ENCODE measurements at regions not wholly inside any gene's neighbourhood (a gene's known extent, or its start where the extent isn't known, plus 50 kb on each side); places are given as distances from the start of the nearest gene placed in this dataset.
"Not testable (repeated sequence)": the region's sequence is repeated elsewhere in the genome, so short reads cannot be mapped to it uniquely, and the experiment has no call there.

DNA sequence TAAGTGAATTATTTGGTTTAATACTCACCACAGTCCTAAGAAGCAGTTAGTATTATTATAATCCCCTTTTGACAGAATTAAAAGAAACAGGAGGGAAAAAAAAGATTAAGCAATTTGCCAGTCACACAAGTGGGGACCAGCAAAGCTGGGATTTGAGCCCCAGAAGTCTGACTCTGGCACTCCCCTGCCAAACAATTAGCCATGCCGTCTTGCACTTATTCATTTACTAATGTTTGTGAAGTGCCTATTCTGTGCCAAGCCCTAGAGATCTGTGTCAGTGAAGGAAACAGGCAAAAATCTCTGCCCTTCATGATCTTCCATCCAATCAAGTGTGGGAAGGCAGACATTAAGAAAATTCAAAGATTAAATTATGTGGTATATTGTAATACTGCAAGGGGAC lies 126.0 kb upstream of the TOP1 start:
- Histone ChIP-seq H2BK120ac (ENCODE audit: low read depth, low read length) (no peak overlapping the region), H3K23ac (ENCODE audit: low read length in 2 of 2) (no peak overlapping the region), H3K36me3 (ENCODE audit: control insufficient read depth in 1 of 2, insufficient read depth in 2 of 2, low read depth in 1 of 2, low read length in 2 of 2) (no peaks in the 10 kb centered on the region), H3K79me1 (replicated peaks; ENCODE audit: low read length, poor library complexity, severe bottlenecking) (no peaks in the 10 kb centered on the region), H3K14ac (ENCODE audit: low read length in 2 of 2) (no peak overlapping the region), H2AFZ (ENCODE audit: low read depth, low read length) (no peak overlapping the region), H2BK12ac (ENCODE audit: low read length in 2 of 2) (no peak overlapping the region), H2BK5ac (ENCODE audit: low read depth, low read length, poor library complexity, severe bottlenecking) (no peak overlapping the region), H3K27me3 (ENCODE audit: control insufficient read depth in 1 of 2, insufficient read depth in 1 of 2, low read length in 2 of 2) (peaks cover 0 to 3% of the 10 kb centered on the region in 2 experiments), H4K8ac (ENCODE audit: low read length) (no peak overlapping the region), H3K18ac (ENCODE audit: low read depth in 1 of 2, low read length in 2 of 2) (no peak overlapping the region), H3K4ac (ENCODE audit: low read depth in 1 of 2, low read length in 2 of 2) (no peak overlapping the region), H3K9ac (ENCODE audit: low read length) (no peak overlapping the region), H2AK5ac (ENCODE audit: low read length, severe bottlenecking) (no peak overlapping the region), H3K27ac (ENCODE audit: low read length, poor library complexity, severe bottlenecking) (no peak overlapping the region), H4K91ac (ENCODE audit: low read length) (no peak overlapping the region), H3K4me3 (ENCODE audit: insufficient read depth in 1 of 2, low read depth in 1 of 2, low read length in 2 of 2) (no peak overlapping the region), H2BK15ac (ENCODE audit: low read depth, poor library complexity, severe bottlenecking) (no peak overlapping the region), H3K4me2 (ENCODE audit: low read length, poor library complexity, severe bottlenecking) (no peak overlapping the region), H3K9me3 (ENCODE audit: control insufficient read depth, low read length) (peaks cover 5% of the 10 kb centered on the region), H3K4me1 (ENCODE audit: control insufficient read depth, insufficient read depth, low read depth, low read length) (no peaks in the 10 kb centered on the region)
- DNase-seq: no peak
- WGBS: 100% methylated on average over 1 of the region's 1 CpG

DNA sequence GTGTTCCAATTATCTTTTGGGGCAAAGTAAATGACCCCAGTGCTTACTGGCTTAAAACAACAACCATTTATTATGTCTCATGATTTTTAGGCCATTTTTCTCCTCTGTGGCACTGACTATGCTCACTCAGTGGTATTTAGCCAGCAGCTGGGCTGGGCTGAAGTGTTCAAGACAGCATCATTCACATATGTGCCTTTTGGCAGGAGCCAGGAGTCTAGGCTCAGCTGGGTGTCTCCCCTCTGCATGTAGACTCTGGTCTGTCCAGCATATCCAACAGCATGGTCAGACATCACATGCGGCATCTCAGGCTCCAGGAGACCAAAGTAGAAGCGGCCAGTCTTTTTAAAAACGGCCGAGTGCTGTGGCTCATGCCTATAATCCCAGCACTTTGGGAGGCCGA lies 120.3 kb upstream of the TOP1 start:
- no peak overlapping the region for H2BK15ac ChIP-seq (ENCODE audit: low read depth, poor library complexity, severe bottlenecking)
- H2AK5ac ChIP-seq (ENCODE audit: low read length, severe bottlenecking): no peak overlapping the region
- H3K4me1 ChIP-seq (ENCODE audit: control insufficient read depth, insufficient read depth, low read depth, low read length): no peaks in the 10 kb centered on the region
- H3K4ac ChIP-seq (ENCODE audit: low read depth in 1 of 2, low read length in 2 of 2): no peak overlapping the region
- WGBS: 83% methylated on average over 5 of the region's 5 CpGs
- no peak overlapping the region for H3K4me3 ChIP-seq (ENCODE audit: insufficient read depth in 1 of 2, low read depth in 1 of 2, low read length in 2 of 2)
- H3K18ac ChIP-seq (ENCODE audit: low read depth in 1 of 2, low read length in 2 of 2): no peak overlapping the region
- H3K36me3 ChIP-seq (ENCODE audit: control insufficient read depth in 1 of 2, insufficient read depth in 2 of 2, low read depth in 1 of 2, low read length in 2 of 2): no peaks in the 10 kb centered on the region
- no peak overlapping the region for H3K23ac ChIP-seq (ENCODE audit: low read length in 2 of 2)
- no peak for DNase-seq
- no peak overlapping the region for H4K91ac ChIP-seq (ENCODE audit: low read length)
- H3K79me1 ChIP-seq (replicated peaks; ENCODE audit: low read length, poor library complexity, severe bottlenecking): no peaks in the 10 kb centered on the region
- H4K8ac ChIP-seq (ENCODE audit: low read length): no peak overlapping the region
- H3K9ac ChIP-seq (ENCODE audit: low read length): no peak overlapping the region
- no peak overlapping the region for H2AFZ ChIP-seq (ENCODE audit: low read depth, low read length)
- no peak overlapping the region for H2BK12ac ChIP-seq (ENCODE audit: low read length in 2 of 2)
- H2BK5ac ChIP-seq (ENCODE audit: low read depth, low read length, poor library complexity, severe bottlenecking): no peak overlapping the region
- H3K27ac ChIP-seq (ENCODE audit: low read length, poor library complexity, severe bottlenecking): no peak overlapping the region
- H3K9me3 ChIP-seq (ENCODE audit: control insufficient read depth, low read length): peaks cover 5% of the 10 kb centered on the region
- H3K4me2 ChIP-seq (ENCODE audit: low read length, poor library complexity, severe bottlenecking): no peak overlapping the region
- H3K27me3 ChIP-seq (ENCODE audit: control insufficient read depth in 1 of 2, insufficient read depth in 1 of 2, low read length in 2 of 2): peaks cover 0 to 6% of the 10 kb centered on the region in 2 experiments
- H3K14ac ChIP-seq (ENCODE audit: low read length in 2 of 2): no peak overlapping the region
- no peak overlapping the region for H2BK120ac ChIP-seq (ENCODE audit: low read depth, low read length)

DNA sequence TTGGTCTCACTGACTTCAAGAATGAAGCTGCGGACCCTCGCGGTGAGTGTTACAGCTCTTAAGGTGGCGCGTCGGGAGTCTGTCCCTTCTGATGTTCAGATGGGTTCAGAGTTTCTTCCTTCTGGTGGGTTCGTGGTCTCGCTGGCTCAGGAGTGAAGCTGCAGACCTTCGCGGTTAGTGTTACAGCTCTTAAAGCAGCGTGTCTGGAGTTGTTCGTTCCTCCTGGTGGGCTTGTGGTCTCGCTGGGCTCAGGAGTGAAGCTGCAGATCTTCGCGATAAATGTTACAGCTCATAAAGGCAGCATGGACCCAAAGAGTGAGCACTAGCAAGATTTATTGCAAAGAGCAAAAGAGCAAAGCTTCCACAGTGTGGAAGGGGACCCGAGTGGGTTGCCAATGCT lies 119.1 kb upstream of the TOP1 start:
- H3K27me3 ChIP-seq (ENCODE audit: control insufficient read depth in 1 of 2, insufficient read depth in 1 of 2, low read length in 2 of 2); H2BK15ac ChIP-seq (ENCODE audit: low read depth, poor library complexity, severe bottlenecking); H2BK120ac ChIP-seq (ENCODE audit: low read depth, low read length); H3K18ac ChIP-seq (ENCODE audit: low read depth in 1 of 2, low read length in 2 of 2); H2AK5ac ChIP-seq (ENCODE audit: low read length, severe bottlenecking); H3K27ac ChIP-seq (ENCODE audit: low read length, poor library complexity, severe bottlenecking); H2BK12ac ChIP-seq (ENCODE audit: low read length in 2 of 2); DNase-seq; H3K4me3 ChIP-seq (ENCODE audit: insufficient read depth in 1 of 2, low read depth in 1 of 2, low read length in 2 of 2); H2BK5ac ChIP-seq (ENCODE audit: low read depth, low read length, poor library complexity, severe bottlenecking); H3K36me3 ChIP-seq (ENCODE audit: control insufficient read depth in 1 of 2, insufficient read depth in 2 of 2, low read depth in 1 of 2, low read length in 2 of 2); H3K4ac ChIP-seq (ENCODE audit: low read depth in 1 of 2, low read length in 2 of 2); H3K4me1 ChIP-seq (ENCODE audit: control insufficient read depth, insufficient read depth, low read depth, low read length); H4K91ac ChIP-seq (ENCODE audit: low read length); H3K4me2 ChIP-seq (ENCODE audit: low read length, poor library complexity, severe bottlenecking); H4K8ac ChIP-seq (ENCODE audit: low read length); H3K9ac ChIP-seq (ENCODE audit: low read length); H3K79me1 ChIP-seq (replicated peaks; ENCODE audit: low read length, poor library complexity, severe bottlenecking); H3K14ac ChIP-seq (ENCODE audit: low read length in 2 of 2); H3K9me3 ChIP-seq (ENCODE audit: control insufficient read depth, low read length); H2AFZ ChIP-seq (ENCODE audit: low read depth, low read length); H3K23ac ChIP-seq (ENCODE audit: low read length in 2 of 2): not testable (repeated sequence)
- WGBS: 96% methylated on average over 16 of the region's 16 CpGs

DNA sequence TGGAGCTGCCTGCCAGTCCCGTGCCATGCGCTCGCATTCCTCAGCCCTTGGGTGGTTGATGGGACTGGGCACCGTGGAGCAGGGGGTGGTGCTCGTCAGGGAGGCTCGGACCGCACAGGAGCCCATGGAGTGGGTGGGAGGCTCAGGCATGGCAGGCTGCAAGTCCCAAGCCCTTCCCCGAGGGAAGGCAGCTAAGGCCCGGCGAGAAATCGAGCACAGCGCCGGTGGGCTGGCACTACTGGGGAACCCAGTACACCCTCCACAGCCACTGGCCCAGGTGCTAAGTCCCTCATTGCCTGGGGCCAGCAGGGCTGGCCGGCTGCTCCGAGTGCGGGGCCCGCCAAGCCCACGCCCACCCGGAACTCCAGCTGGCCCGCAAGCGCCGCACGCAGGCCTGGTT lies 118.2 kb upstream of the TOP1 start:
- not testable (repeated sequence) for H2BK5ac ChIP-seq (ENCODE audit: low read depth, low read length, poor library complexity, severe bottlenecking)

More for the DNA sequence above, 118.2 kb upstream of the TOP1 start:
- H3K4ac ChIP-seq (ENCODE audit: low read depth in 1 of 2, low read length in 2 of 2); DNase-seq; H3K79me1 ChIP-seq (replicated peaks; ENCODE audit: low read length, poor library complexity, severe bottlenecking); H3K4me3 ChIP-seq (ENCODE audit: insufficient read depth in 1 of 2, low read depth in 1 of 2, low read length in 2 of 2); H3K4me1 ChIP-seq (ENCODE audit: control insufficient read depth, insufficient read depth, low read depth, low read length); H3K4me2 ChIP-seq (ENCODE audit: low read length, poor library complexity, severe bottlenecking); H4K91ac ChIP-seq (ENCODE audit: low read length); H3K36me3 ChIP-seq (ENCODE audit: control insufficient read depth in 1 of 2, insufficient read depth in 2 of 2, low read depth in 1 of 2, low read length in 2 of 2); H2BK12ac ChIP-seq (ENCODE audit: low read length in 2 of 2); H2BK120ac ChIP-seq (ENCODE audit: low read depth, low read length); H3K9me3 ChIP-seq (ENCODE audit: control insufficient read depth, low read length); H3K27me3 ChIP-seq (ENCODE audit: control insufficient read depth in 1 of 2, insufficient read depth in 1 of 2, low read length in 2 of 2); H2AFZ ChIP-seq (ENCODE audit: low read depth, low read length); H3K9ac ChIP-seq (ENCODE audit: low read length); H4K8ac ChIP-seq (ENCODE audit: low read length); H2BK15ac ChIP-seq (ENCODE audit: low read depth, poor library complexity, severe bottlenecking); H3K27ac ChIP-seq (ENCODE audit: low read length, poor library complexity, severe bottlenecking); H3K18ac ChIP-seq (ENCODE audit: low read depth in 1 of 2, low read length in 2 of 2); H3K14ac ChIP-seq (ENCODE audit: low read length in 2 of 2); H3K23ac ChIP-seq (ENCODE audit: low read length in 2 of 2); H2AK5ac ChIP-seq (ENCODE audit: low read length, severe bottlenecking): not testable (repeated sequence)
- 91% methylated on average over 17 of the region's 23 CpGs for WGBS

All from mesenchymal stem cell (in vitro differentiated cells and primary cell).